ENCODE measurements at regions not wholly inside any gene's neighbourhood (a gene's known extent, or its start where the extent isn't known, plus 50 kb on each side); places are given as distances from the start of the nearest gene placed in this dataset.

DNA sequence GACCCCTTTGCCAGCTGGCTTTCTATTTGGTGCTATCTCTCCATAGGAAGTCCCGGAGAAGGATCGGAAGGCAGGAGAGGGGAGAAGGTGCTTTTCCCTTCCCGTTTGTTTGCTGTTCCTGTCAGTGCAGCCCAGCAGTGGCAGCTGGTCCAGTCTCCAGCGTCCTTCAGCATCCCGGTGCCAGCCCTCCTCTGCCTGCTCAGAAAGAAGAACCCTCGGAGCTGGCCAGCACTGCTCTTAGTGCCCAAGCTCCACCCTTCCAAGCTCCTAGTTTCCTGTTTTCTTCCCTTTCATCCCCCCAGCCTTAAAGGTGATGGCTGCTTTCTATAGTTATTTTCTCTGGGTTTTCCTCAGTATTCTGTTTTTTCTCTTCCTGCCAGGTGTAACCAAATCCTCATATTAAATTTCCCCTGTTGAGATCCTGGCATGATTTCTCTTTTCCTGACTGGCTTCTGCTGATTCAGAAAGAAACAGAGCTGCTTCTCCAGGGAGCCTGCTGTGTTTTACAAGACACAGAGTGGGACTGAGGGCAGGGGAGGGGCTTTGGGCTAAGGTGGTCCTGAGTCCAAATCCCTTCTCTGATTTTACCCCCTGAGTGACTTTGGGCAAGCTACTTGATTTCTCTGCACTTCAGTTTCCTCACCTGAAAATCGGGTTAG lies 186.8 kb downstream of the COPRS start:
- TF ChIP-seq ZNF121 (CRISPR knock-in tag; IDR thresholded peaks at IDR 0.05) (no peak), ZNF219 (CRISPR knock-in tag; IDR thresholded peaks at IDR 0.05; ENCODE audit: borderline replicate concordance) (no peak)

All from WTC11 (cell line).